SIG-M5 (cell line): ENCODE measurements at regions not wholly inside any gene's neighbourhood (a gene's known extent, or its start where the extent isn't known, plus 50 kb on each side); places are given as distances from the start of the nearest gene placed in this dataset.
"Not testable (repeated sequence)": the region's sequence is repeated elsewhere in the genome, so short reads cannot be mapped to it uniquely, and the experiment has no call there.

ENCODE experiments used
- DNase-seq: peaks from one replicate; lab custom pipeline; 2025; lab: John Stamatoyannopoulos, UW

GRCh38 chr1:157255891-157256290 lies 117.7 kb upstream of the ETV3 start:
- DNase-seq = not testable (repeated sequence)

DNA sequence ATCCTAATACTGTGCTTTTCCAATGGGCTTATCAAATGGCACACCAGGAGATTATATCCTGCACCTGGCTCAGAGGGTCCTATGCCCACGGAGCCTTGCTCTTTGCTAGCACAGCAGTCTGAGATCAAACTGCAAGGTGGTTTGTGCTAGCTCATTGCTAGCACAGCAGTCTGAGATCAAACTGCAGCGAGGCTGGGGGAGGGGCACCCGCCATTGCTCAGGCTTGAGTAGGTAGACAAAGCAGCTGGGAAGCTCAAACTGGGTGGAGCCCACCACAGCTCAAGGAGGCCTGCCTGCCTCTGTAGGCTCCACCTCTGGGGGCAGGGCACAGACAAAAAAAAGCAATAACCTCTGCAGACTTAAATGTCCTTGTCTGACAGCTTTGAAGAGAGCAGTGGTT lies 116.0 kb upstream of the ETV3 start:
- not testable (repeated sequence) for DNase-seq

DNA sequence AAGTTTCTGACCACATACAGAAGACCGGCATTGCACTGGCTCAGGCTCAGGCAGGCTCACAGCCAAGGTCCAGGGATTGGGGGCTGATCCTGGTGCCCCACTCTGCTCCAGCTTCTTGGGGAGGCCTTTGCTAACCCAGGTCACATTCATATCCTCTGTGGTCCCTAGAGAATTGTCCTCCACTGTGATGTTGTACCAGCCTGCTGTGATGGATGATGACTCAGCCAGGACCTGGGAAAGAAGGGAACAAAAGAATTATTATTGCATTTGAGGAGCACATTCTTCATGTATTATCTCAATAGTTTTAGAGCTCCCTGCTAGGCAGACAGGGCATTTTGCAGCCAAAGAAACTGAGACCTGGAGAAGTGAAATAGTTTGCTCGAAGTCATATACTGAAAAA lies 114.3 kb upstream of the ETV3 start:
- no peak for DNase-seq

DNA sequence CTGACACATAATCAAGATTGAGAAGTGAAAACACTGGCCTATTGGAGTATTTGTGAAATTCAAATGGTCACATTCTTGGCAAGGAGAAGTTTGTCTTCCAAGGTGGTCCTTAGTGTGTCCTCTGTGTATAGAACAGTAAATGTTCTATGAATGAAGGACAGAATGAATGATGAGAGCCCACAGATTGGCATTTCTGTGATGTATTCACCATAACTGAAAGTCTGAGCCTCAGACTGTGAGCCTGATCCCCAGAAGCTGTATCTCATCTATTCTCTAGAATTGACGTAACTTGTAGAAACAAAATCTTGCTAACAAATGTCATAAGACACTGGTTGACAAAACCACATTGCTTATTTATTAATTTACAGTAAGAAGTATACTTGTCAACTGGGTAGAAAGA lies 111.5 kb upstream of the ETV3 start:
- no peak for DNase-seq

DNA sequence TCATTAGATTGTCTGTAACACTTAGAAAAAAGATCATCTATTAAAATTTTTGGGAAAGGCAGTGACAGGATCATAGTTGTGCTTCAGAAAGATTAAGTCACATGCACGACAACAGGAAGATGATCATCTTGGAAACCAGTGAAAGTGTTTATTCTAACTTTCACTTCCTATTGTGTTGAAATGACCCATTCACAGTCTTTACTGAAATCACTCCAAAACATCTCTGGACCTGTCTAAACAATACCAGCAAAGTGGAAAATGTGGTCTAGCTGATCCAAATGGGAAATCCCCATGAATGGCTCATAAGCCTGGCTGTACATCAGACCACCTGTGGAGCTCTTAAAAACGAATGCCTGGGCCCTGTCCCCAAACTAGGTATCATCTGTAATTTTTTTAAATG lies 111.1 kb upstream of the ETV3 start:
- no peak for DNase-seq

GRCh38 chr1:157247764-157248049 lies 109.5 kb upstream of the ETV3 start:
- not testable (repeated sequence) for DNase-seq

DNA sequence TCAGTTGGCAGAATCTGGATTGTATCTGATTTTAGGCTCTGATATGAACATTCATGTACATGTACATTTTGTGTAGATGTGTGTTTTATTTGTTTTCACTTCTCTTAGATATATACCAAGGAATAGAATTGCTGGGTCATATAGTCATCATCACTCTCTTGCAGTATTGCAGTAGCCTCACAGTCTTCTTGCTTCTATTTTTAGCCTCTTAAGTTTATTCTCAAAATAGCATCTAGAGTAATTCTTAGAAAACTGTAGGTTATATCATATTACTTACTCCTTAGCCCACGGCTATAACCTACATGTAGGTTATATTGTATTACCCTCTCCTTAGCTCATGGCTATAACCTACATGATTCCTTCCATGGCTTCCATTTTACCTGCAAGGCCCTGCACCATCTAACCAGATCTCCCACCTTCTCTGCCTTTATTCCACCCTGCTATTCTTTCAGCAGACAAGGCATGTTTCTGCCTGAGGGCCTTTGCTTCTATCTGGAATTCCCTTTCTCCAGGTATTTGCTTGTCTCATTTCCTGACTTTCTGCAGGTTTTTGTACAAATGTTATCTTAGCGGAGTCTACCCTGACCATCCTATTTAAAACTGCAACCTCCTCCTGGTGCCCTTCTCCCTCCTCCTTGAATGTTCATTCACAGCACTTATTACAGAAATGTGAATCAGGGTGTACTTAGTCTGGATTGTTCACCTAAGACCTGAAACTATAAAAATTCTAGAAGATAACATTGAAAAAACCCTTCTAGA lies 109.0 kb upstream of the ETV3 start:
- no peak for DNase-seq

DNA sequence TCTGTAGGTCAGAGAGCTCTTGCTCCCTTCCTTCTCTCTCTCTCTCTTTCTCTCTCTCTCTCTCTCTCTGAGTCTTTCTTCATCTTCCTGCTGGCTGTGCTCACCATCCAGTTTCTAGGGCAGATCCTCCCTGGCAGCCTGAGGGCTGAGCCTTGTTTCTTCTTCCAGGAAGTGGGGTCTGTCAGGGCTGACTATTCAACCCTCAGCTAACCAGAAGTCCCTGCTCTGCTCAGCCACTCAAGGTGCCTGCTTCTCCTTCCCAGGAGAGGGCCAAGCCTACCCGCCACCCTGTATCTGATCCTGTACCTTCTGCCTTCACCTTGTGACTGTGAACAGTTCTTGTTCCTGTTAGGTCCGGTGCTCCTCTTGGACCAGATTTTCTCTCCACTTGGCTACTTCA lies 107.6 kb upstream of the ETV3 start:
- no peak for DNase-seq

- DNase-seq = no peak
Observed at GRCh38 chr1:157241185-157241538, 103.0 kb upstream of the ETV3 start.

- DNase-seq = no peak
Observed at GRCh38 chr1:157240495-157241184, 102.4 kb upstream of the ETV3 start.

GRCh38 chr1:157239936-157240335 lies 101.7 kb upstream of the ETV3 start:
- no peak for DNase-seq

- no peak for DNase-seq
Observed at GRCh38 chr1:157238585-157238984, 100.4 kb upstream of the ETV3 start.

DNA sequence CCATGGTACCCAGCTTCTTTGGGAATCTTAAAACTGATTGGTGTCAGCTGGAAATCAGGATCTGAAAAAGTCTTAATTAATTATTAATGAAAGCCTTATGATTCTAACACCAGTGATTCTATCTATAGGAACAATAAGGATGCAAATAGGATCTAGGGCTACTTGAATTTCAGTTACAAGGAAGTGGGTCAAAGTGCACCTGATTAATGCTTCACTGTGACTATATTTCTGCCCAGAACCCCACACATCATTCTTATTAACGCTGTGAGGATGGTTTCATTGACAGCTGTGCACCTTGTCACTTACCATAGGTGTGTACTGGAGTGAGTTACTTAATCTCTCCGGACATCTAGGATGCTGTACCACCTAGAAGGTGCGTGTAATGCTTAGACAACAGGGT lies 99.8 kb upstream of the ETV3 start:
- no peak for DNase-seq

DNA sequence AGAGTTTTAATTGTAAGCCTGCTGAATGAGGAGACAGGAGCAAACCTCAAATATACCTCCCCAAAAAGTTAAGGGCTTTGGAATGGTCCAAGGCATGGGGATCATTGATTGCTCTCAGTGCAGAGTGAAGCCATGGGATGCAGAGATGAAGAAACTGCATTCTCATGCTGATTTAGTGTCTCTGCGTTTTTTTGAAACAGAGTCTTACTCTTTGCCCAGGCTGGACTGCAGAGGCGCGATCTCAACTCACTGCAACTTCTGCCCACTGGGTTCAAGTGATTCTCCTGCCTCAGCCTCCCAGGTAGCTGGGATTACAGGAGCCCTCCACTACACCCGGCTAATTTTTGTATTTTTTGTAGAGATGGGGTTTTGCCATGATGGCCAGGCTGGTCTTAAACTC lies 99.3 kb upstream of the ETV3 start:
- DNase-seq = no peak

- no peak for DNase-seq
Observed at GRCh38 chr1:157236072-157236471, 97.9 kb upstream of the ETV3 start.

GRCh38 chr1:157235307-157235706 lies 97.1 kb upstream of the ETV3 start:
- DNase-seq = no peak

GRCh38 chr1:157234705-157235273 lies 96.6 kb upstream of the ETV3 start:
- no peak for DNase-seq

DNA sequence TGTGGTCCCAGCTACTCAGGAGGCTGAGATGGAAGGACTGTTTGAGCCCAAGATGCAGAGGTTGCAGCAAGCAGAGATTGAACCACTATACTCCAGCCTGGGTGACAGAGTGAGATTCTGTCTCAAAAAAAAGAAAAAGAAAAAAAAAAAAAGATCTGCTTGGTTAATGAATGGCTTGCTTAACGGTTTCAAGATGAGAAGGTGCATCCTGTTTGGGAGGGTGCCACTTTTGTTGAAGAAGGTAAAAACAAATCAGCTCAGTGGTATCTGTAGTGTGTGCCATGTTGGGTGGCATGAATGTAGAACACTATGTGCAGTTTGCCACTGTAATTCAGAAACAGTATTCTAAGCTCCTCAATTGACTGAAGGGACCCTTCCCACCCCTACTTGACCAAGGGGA lies 94.9 kb upstream of the ETV3 start:
- no peak for DNase-seq

DNA sequence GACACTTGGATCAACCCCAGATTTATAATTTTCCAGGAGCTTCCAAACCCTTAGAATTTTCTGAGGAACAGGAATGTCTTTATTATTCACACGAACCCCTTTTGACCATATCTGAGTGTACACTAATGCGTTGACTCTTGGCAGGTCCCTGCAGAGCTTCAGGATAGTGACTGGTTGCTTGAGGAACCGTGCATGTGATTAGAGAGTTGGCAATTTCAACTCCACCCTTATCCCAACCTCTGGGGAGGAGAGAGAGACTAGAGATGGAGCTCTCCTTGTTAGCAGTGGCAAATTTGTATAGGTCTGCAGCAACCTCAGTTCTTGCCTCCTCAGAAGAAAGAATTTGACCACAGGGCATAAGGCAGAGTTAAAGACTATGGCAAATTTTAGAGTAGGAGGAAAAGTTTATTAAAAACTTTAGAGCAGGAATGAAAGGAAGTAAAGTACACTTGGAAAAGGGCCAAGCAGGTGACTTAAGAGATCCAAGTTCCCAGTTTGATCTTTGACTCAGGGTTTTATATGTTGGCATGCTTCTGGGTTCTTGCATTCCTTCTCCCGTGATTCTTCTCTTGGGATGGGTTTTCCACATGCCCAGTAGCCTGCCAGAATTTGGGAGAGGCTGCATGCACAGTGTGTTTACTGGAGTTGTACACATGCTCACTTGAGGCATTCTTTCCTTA lies 93.8 kb upstream of the ETV3 start:
- no peak for DNase-seq

DNA sequence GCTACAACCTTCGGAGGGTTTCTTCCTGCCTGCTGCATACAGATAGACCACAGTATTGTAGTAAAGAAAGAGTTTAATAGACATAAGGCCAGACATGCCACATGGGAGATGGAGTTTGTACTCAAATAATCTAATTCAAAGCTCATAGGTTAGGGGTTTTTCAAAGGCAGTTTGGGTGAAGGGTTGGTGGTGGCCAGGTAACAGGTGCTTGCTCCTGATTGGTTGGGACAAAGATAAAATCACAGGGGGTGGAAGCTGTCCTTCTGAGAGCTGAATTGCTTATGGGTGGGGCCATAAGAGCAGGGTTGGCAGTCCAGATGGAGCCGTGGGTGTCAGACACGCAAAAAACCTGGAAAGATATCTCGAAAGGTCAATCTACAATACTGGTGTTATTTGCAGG lies 92.3 kb upstream of the ETV3 start:
- DNase-seq = no peak

GRCh38 chr1:157227700-157228099 lies 89.5 kb upstream of the ETV3 start:
- DNase-seq = no peak

GRCh38 chr1:157226739-157227138 lies 88.5 kb upstream of the ETV3 start:
- no peak for DNase-seq

DNA sequence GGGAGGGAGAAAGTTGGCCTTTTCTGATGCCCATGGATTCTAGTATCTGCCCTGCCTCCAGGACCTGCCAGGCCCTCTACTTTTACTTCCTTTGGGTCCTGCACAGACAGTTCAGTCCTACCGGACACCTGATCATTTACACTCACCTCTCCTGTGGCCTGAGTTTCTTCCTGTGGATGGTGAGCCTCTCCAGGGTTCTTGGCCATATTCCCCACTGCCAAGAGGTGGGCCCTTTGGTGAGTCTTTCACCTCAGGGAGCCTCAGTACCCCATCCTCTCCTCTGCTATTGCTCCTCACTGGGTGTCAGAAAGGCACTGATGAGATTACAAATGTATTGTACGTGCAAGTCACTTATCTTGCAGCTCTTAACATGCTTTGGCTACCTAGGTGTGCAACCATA lies 81.4 kb upstream of the ETV3 start:
- DNase-seq = no peak
